HCT116 (cell line): ENCODE measurements at regions not wholly inside any gene's neighbourhood (a gene's known extent, or its start where the extent isn't known, plus 50 kb on each side); places are given as distances from the start of the nearest gene placed in this dataset.

ENCODE experiments used
- ATAC-seq: fragments of 200-7000 bp; cut with Tn5 transposase; 2 replicates; pipeline ENCODE4 v1.9.1; 2020; ENCODE audit warnings: mild to moderate bottlenecking, moderate library complexity
- BruUV-seq: library from RNA; stranded (reverse); fragments of 400-500 nt; replicated peaks from 2 replicates; lab custom pipeline; 2021; lab: Mats Ljungman, UMichigan
- CTCF ChIA-PET: fragments of 300-600 bp; sonication (Branson Sonifier 250); formaldehyde crosslinking; loops from one replicate; lab custom pipeline; 2021; ENCODE audit warnings: antibody characterized with exemption; lab: Charles Lee
- POLR2A ChIA-PET: fragments of 300-600, 350-600 bp; sonication (Branson Sonifier 250); formaldehyde crosslinking; loops from one replicate; lab custom pipeline; 2021; ENCODE audit warnings: antibody characterized with exemption; lab: Charles Lee
- RAD21 ChIA-PET, 2 experiments: fragments of 300-600 bp; sonication (Branson Sonifier 250); formaldehyde crosslinking; loops; one replicate each; lab custom pipeline; 2023; ENCODE audit warnings: low total read pairs in 2 of 2; ENCODE audit not compliant: uncharacterized antibody in 2 of 2, unreplicated experiment in 2 of 2, low non-redundant PET in 1 of 2; lab: Charles Lee
- DNase-seq: peaks from one replicate; pipeline ENCODE4 v3.0.0-alpha.2; 2010; ENCODE audit warnings: low read depth, low spot score
- H2AFZ ChIP-seq: fragments of 200-600 bp; shearing (Covaris generic), sonication (generic); 2 replicates; pipeline ENCODE4 v1.6.1; 2017; ENCODE audit warnings: low read depth, mixed run types, mixed read lengths, antibody characterized with exemption, low read length; ENCODE audit not compliant: poor library complexity, severe bottlenecking
- H3K27ac ChIP-seq: 2 replicates; pipeline ENCODE4 v1.5.1; 2012; ENCODE audit warnings: low read depth, low read length
- H3K27me3 ChIP-seq: fragments of 200-600 bp; sonication (generic); 2 replicates; pipeline ENCODE4 v1.6.1; 2016; ENCODE audit warnings: mixed run types, low read length, mixed read lengths; ENCODE audit not compliant: insufficient read depth
- H3K36me3 ChIP-seq, 2 experiments: fragments of 200-500 bp in 1 of 2; fragments of 200-600 bp in 1 of 2; sonication (Bioruptor generic) in 1 of 2; sonication (generic) in 1 of 2; 2 replicates each; pipeline versions ENCODE4 v1.5.1 to v1.6.1; 2014 to 2016; ENCODE audit warnings: low read length in 2 of 2, inconsistent platforms in 1 of 2, mixed read lengths in 1 of 2, mixed run types in 1 of 2; ENCODE audit not compliant: insufficient read depth in 2 of 2, control insufficient read depth in 1 of 2
- H3K4me1 ChIP-seq, 2 experiments: fragments of 200-600 bp in 1 of 2; sonication (generic) in 1 of 2; 2 replicates each; pipeline versions ENCODE4 v1.5.1 to v1.6.1; 2012 to 2017; ENCODE audit warnings: low read length in 2 of 2, inconsistent platforms in 1 of 2, mild to moderate bottlenecking in 1 of 2, mixed read lengths in 1 of 2, mixed run types in 1 of 2, moderate library complexity in 1 of 2; ENCODE audit not compliant: insufficient read depth in 2 of 2, control insufficient read depth in 1 of 2
- H3K4me2 ChIP-seq: fragments of 200-600 bp; sonication (generic); 2 replicates; pipeline ENCODE4 v1.6.1; 2017; ENCODE audit warnings: mixed run types, low read length, mixed read lengths
- H3K4me3 ChIP-seq, 2 experiments: fragments of 200-600 bp in 1 of 2; sonication (generic) in 1 of 2; replicated peaks in 1 of 2; 2 replicates each; pipeline ENCODE4 v1.5.1; 2011 to 2016; ENCODE audit warnings: low read length in 2 of 2, control low read depth in 1 of 2, low read depth in 1 of 2, mild to moderate bottlenecking in 1 of 2, mixed read lengths in 1 of 2, mixed run types in 1 of 2
- H3K79me2 ChIP-seq: fragments of 200-600 bp; sonication (generic); 2 replicates; pipeline ENCODE4 v1.6.1; 2017; ENCODE audit warnings: mild to moderate bottlenecking, mixed run types, low read length, moderate library complexity, mixed read lengths; ENCODE audit not compliant: insufficient read depth
- H3K9ac ChIP-seq: fragments of 200-600 bp; sonication (generic); 2 replicates; pipeline ENCODE4 v1.6.1; 2016; ENCODE audit warnings: low read length, mixed read lengths
- H3K9me2 ChIP-seq: fragments of 200-600 bp; sonication (generic), shearing (Covaris generic); 2 replicates; pipeline ENCODE4 v1.6.1; 2017; ENCODE audit warnings: mixed run types, mild to moderate bottlenecking, moderate library complexity; ENCODE audit not compliant: insufficient read depth
- H3K9me3 ChIP-seq, 2 experiments: fragments of 200-500 bp in 1 of 2; fragments of 200-600 bp in 1 of 2; sonication (Bioruptor generic) in 1 of 2; sonication (generic) in 1 of 2; 2 replicates each; pipeline ENCODE4 v1.6.1; 2014 to 2017; ENCODE audit warnings: low read length in 2 of 2, mixed read lengths in 2 of 2, inconsistent platforms in 1 of 2, low read depth in 1 of 2, mild to moderate bottlenecking in 1 of 2, mixed run types in 1 of 2, moderate library complexity in 1 of 2; ENCODE audit not compliant: control insufficient read depth in 1 of 2, insufficient read depth in 1 of 2
- H4K20me1 ChIP-seq: fragments of 200-600 bp; sonication (generic), shearing (Covaris generic); 2 replicates; pipeline ENCODE4 v1.6.1; 2017; ENCODE audit warnings: mixed run types, mild to moderate bottlenecking, moderate library complexity; ENCODE audit not compliant: insufficient read depth
- CBX3 ChIP-seq: IDR thresholded peaks from 2 replicates; pipeline ENCODE4 v1.6.1; 2012; ENCODE audit warnings: low read depth
- CEBPB ChIP-seq: IDR thresholded peaks from 2 replicates; pipeline ENCODE4 v1.6.1; 2012; ENCODE audit warnings: low read depth
- CTCF ChIP-seq, 3 experiments: fragments of 200-600 bp in 1 of 3; sonication (generic) in 1 of 3; IDR thresholded peaks in 2 of 3; conservative IDR thresholded peaks in 1 of 3; 2 replicates each; pipeline ENCODE4 v1.5.1; 2012 to 2017; ENCODE audit warnings: low read depth in 2 of 3, low read length in 2 of 3, antibody characterized with exemption in 1 of 3, borderline replicate concordance in 1 of 3, control low read depth in 1 of 3, mild to moderate bottlenecking in 1 of 3, mixed read lengths in 1 of 3, mixed run types in 1 of 3, moderate library complexity in 1 of 3; ENCODE audit not compliant: insufficient read depth in 1 of 3
- EGR1 ChIP-seq: IDR thresholded peaks from 2 replicates; pipeline ENCODE4 v1.6.1; 2012; ENCODE audit warnings: low read depth
- ELF1 ChIP-seq: IDR thresholded peaks from 2 replicates; pipeline ENCODE4 v1.6.1; 2012; ENCODE audit warnings: low read depth, borderline replicate concordance
- EZH2 ChIP-seq: fragments of 200-600 bp; sonication (generic); IDR thresholded peaks from 2 replicates; pipeline ENCODE4 v1.6.1; 2017; ENCODE audit warnings: antibody characterized with exemption, mixed run types
- EZH2phosphoT487 ChIP-seq: fragments of 200-600 bp; IDR thresholded peaks from 2 replicates; pipeline ENCODE4 v1.6.1; 2018; ENCODE audit warnings: antibody characterized with exemption, borderline replicate concordance
- FOSL1 ChIP-seq: IDR thresholded peaks from 2 replicates; pipeline ENCODE4 v1.6.1; 2012; ENCODE audit warnings: low read depth
- JUND ChIP-seq: IDR thresholded peaks from 2 replicates; pipeline ENCODE4 v1.6.1; 2012
- MAX ChIP-seq: IDR thresholded peaks from 2 replicates; pipeline ENCODE4 v1.6.1; 2012
- POLR2A ChIP-seq: IDR thresholded peaks from 2 replicates; pipeline ENCODE4 v1.7.0; 2011; ENCODE audit warnings: borderline replicate concordance; ENCODE audit not compliant: insufficient read depth, insufficient read length; ENCODE audit errors: extremely low read depth
- POLR2AphosphoS5 ChIP-seq: IDR thresholded peaks from 2 replicates; pipeline ENCODE4 v1.6.1; 2011; ENCODE audit warnings: mild to moderate bottlenecking, low read depth, low read length, moderate library complexity
- RAD21 ChIP-seq: IDR thresholded peaks from 2 replicates; pipeline ENCODE4 v1.6.1; 2012; ENCODE audit warnings: low read depth, mild to moderate bottlenecking
- SIN3A ChIP-seq: IDR thresholded peaks from 2 replicates; pipeline ENCODE4 v1.6.1; 2012; ENCODE audit warnings: low read depth
- SP1 ChIP-seq: IDR thresholded peaks from 2 replicates; pipeline ENCODE4 v1.6.1; 2012; ENCODE audit warnings: low read depth
- SRF ChIP-seq: IDR thresholded peaks from 2 replicates; pipeline ENCODE4 v1.6.1; 2012; ENCODE audit warnings: low read depth
- YY1 ChIP-seq: IDR thresholded peaks from 2 replicates; pipeline ENCODE4 v1.6.1; 2011; ENCODE audit warnings: low read length, low read depth, moderate library complexity, mild to moderate bottlenecking; ENCODE audit not compliant: insufficient replicate concordance; ENCODE audit errors: extremely low read depth
- ZBTB33 ChIP-seq: IDR thresholded peaks from 2 replicates; pipeline ENCODE4 v1.6.1; 2011; ENCODE audit warnings: mild to moderate bottlenecking, low read length, moderate library complexity; ENCODE audit not compliant: insufficient replicate concordance; ENCODE audit errors: extremely low read depth
- ZNF274 ChIP-seq: fragments of 200-500 bp; sonication (Bioruptor generic); IDR thresholded peaks from 2 replicates; pipeline ENCODE4 v1.6.1; 2014; ENCODE audit warnings: mild to moderate bottlenecking, low read depth, low read length, inconsistent platforms
- intact Hi-C: fragments of 100-400 bp; cut with micrococcal nuclease; formaldehyde crosslinking; loops from 2 replicates; pipeline ENCODE4 v1.10.0; 2022
- TF ChIP-seq, protein P1 (sequence below): IDR thresholded peaks from 2 replicates; pipeline ENCODE4 v1.6.1; 2012

- no peaks in the 10 kb centered on the region for H3K36me3 ChIP-seq
- H3K27ac ChIP-seq = peak overlapping the region; percentile 25; the same call in 1 of the 2 replicates
- H3K4me2 ChIP-seq = peak overlapping the region; percentile 63
- ChIA-PET RAD21 (interaction anchor here in 1 of 2 experiments (0.9 kb wide), 1 partner anchor 37 kb away, joined by 3 read pairs; no protein-coding TSS in a partner anchor), POLR2A (interaction anchor here (1.1 to 3.1 kb wide), 2 partner anchors 78 to 106 kb away, joined by 3 to 22 read pairs; partner anchors contain the start of gene KLF6), CTCF (no interaction called here)
- no TSS peak for BruUV-seq
- intact Hi-C loops = no loop called here
- no peaks in the 10 kb centered on the region for H3K9me2 ChIP-seq
- no peaks in the 10 kb centered on the region for H3K9me3 ChIP-seq
- H3K9ac ChIP-seq = peak overlapping the region; percentile 40; the same call in 1 of the 2 replicates
- no peak overlapping the region for H2AFZ ChIP-seq
- H4K20me1 ChIP-seq = no peaks in the 10 kb centered on the region
- H3K4me1 ChIP-seq = peaks cover 27 to 69% of the 10 kb centered on the region in 2 experiments
- H3K4me3 ChIP-seq = peak overlapping the region in 1 of 2 experiments; percentile 27; a peak in 2 of 4 replicates
- DNase-seq = peak; percentile 94
- H3K27me3 ChIP-seq = no peaks in the 10 kb centered on the region
- ATAC-seq = peak; percentile 86
- H3K79me2 ChIP-seq = no peaks in the 10 kb centered on the region
- TF ChIP-seq ELF1 = no peak; the same call in 1 of the 2 replicates
- peak; percentile 74 for TF ChIP-seq CBX3
- TF ChIP-seq EZH2phosphoT487 = no peak
- TF ChIP-seq, protein P1, sequence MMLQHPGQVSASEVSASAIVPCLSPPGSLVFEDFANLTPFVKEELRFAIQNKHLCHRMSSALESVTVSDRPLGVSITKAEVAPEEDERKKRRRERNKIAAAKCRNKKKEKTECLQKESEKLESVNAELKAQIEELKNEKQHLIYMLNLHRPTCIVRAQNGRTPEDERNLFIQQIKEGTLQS = peak; percentile 30
- peak; percentile 78 for TF ChIP-seq FOSL1
- TF ChIP-seq SP1 = peak; percentile 88
- no peak for TF ChIP-seq CTCF (IDR thresholded peaks at IDR 0.05 in 2 of 3, conservative IDR thresholded peaks at IDR 0.05 in 1 of 3; ENCODE audit: borderline replicate concordance in 1 of 3, insufficient read depth in 1 of 3, low read depth in 2 of 3, low read length in 2 of 3)
- peak; percentile 68 for TF ChIP-seq SIN3A
- TF ChIP-seq SRF = peak; percentile 63; the same call in 1 of the 2 replicates
- no peak for TF ChIP-seq POLR2A
- TF ChIP-seq YY1 = peak; percentile 64
- TF ChIP-seq CEBPB = peak; percentile 87
- TF ChIP-seq ZBTB33 = no peak
- peak; percentile 37 for TF ChIP-seq RAD21
- peak; percentile 80 for TF ChIP-seq JUND
- TF ChIP-seq POLR2AphosphoS5 = peak; percentile 47; the same call in 1 of the 2 replicates
- TF ChIP-seq MAX = peak; percentile 50; the same call in 1 of the 2 replicates
- TF ChIP-seq EGR1 = peak; percentile 64; the same call in 1 of the 2 replicates
- no peak for TF ChIP-seq EZH2
- no peak for TF ChIP-seq ZNF274
Measured at GRCh38 chr10:3889961-3890522, 105.0 kb upstream of the KLF6 start.
